HG03045 (cell line): ENCODE measurements at regions not wholly inside any gene's neighbourhood (a gene's known extent, or its start where the extent isn't known, plus 50 kb on each side); places are given as distances from the start of the nearest gene placed in this dataset.

Source experiments
- ATAC-seq: cut with Tn5 transposase; IDR thresholded peaks from one replicate; pipeline ENCODE4 v1.9.1; 2021; ENCODE audit warnings: mild to moderate bottlenecking, moderate library complexity; ENCODE audit not compliant: unreplicated experiment

- ATAC-seq: no peak
Measured at GRCh38 chr2:5914811-5915611, 222.8 kb downstream of the SOX11 start.

- no peak for ATAC-seq
Measured at GRCh38 chr2:5915881-5916310, 223.7 kb downstream of the SOX11 start.

GRCh38 chr2:5921081-5921642 lies 229.0 kb downstream of the SOX11 start:
- no peak for ATAC-seq

- ATAC-seq: no peak
Measured at GRCh38 chr2:5923957-5924945, 232.1 kb downstream of the SOX11 start.

GRCh38 chr2:5925604-5926003 lies 233.4 kb downstream of the SOX11 start:
- ATAC-seq: no peak

- ATAC-seq: no peak
Measured at GRCh38 chr2:5926871-5927512, 234.8 kb downstream of the SOX11 start.

- no peak for ATAC-seq
Measured at GRCh38 chr2:5932556-5933469, 240.6 kb downstream of the SOX11 start.

GRCh38 chr2:5933669-5934068 lies 241.5 kb downstream of the SOX11 start:
- no peak for ATAC-seq

- no peak for ATAC-seq
Measured at GRCh38 chr2:5937321-5937720, 245.1 kb downstream of the SOX11 start.

GRCh38 chr2:5937851-5938565 lies 245.8 kb downstream of the SOX11 start:
- ATAC-seq: no peak

- no peak for ATAC-seq
Measured at GRCh38 chr2:5938566-5938896, 246.3 kb downstream of the SOX11 start.

GRCh38 chr2:5939553-5939952 lies 247.4 kb downstream of the SOX11 start:
- no peak for ATAC-seq

- no peak for ATAC-seq
Measured at GRCh38 chr2:5940596-5941535, 248.7 kb downstream of the SOX11 start.

GRCh38 chr2:5942204-5942603 lies 250.0 kb downstream of the SOX11 start:
- no peak for ATAC-seq

GRCh38 chr2:5945742-5946141 lies 253.6 kb downstream of the SOX11 start:
- no peak for ATAC-seq

- no peak for ATAC-seq
Measured at GRCh38 chr2:5946225-5947115, 254.3 kb downstream of the SOX11 start.

- ATAC-seq: no peak
Measured at GRCh38 chr2:5950736-5951135, 258.6 kb downstream of the SOX11 start.
